ENCODE measurements at regions not wholly inside any gene's neighbourhood (a gene's known extent, or its start where the extent isn't known, plus 50 kb on each side); places are given as distances from the start of the nearest gene placed in this dataset.

GRCh38 chr1:13965770-13966398, 265.9 kb downstream of the PRDM2 start:
- TF ChIP-seq CTCF (IDR thresholded peaks at IDR 0.05; ENCODE audit: low read depth, low read length, poor library complexity, severe bottlenecking) (peak; percentile 20), EZH2phosphoT487 (IDR thresholded peaks at IDR 0.05; ENCODE audit: borderline replicate concordance, low read length) (no peak)

Data from DOHH2 (cell line).